ENCODE measurements at regions not wholly inside any gene's neighbourhood (a gene's known extent, or its start where the extent isn't known, plus 50 kb on each side); places are given as distances from the start of the nearest gene placed in this dataset.

GRCh38 chrX:39440799-39441284, 639.6 kb downstream of the MID1IP1 start:
- TF ChIP-seq YY1 (IDR thresholded peaks at IDR 0.05; ENCODE audit: insufficient read depth, insufficient read length) (no peak), SUZ12 (IDR thresholded peaks at IDR 0.05; ENCODE audit: extremely low read depth, insufficient read depth, insufficient read length) (no peak), ZNF274 (IDR thresholded peaks at IDR 0.05; ENCODE audit: low read depth, low read length) (no peak)
- no peaks in the 10 kb centered on the region for H3K27me3 ChIP-seq (ENCODE audit: insufficient read depth, insufficient read length)
- H3K36me3 ChIP-seq (ENCODE audit: insufficient read depth, insufficient read length, low read length): no peaks in the 10 kb centered on the region
- DNase-seq (ENCODE audit: low read depth, low spot score): no peak
- H3K9ac ChIP-seq (ENCODE audit: insufficient read length, low read depth): no peak overlapping the region
- H3K4me1 ChIP-seq (ENCODE audit: insufficient read depth, insufficient read length): no peaks in the 10 kb centered on the region
- H3K9me3 ChIP-seq (ENCODE audit: insufficient read depth, low read length): no peaks in the 10 kb centered on the region
- no peak overlapping the region for H3K4me3 ChIP-seq (ENCODE audit: insufficient read length, low read depth)

- Histone ChIP-seq H3K9me3 (ENCODE audit: insufficient read depth, low read length) (no peaks in the 10 kb centered on the region), H3K4me1 (ENCODE audit: insufficient read depth, insufficient read length) (no peaks in the 10 kb centered on the region), H3K9ac (ENCODE audit: insufficient read length, low read depth) (no peak overlapping the region), H3K4me3 (ENCODE audit: insufficient read length, low read depth) (no peak overlapping the region), H3K36me3 (ENCODE audit: insufficient read depth, insufficient read length, low read length) (no peaks in the 10 kb centered on the region), H3K27me3 (ENCODE audit: insufficient read depth, insufficient read length) (no peaks in the 10 kb centered on the region)
- DNase-seq (ENCODE audit: low read depth, low spot score): no peak
- no peak for TF ChIP-seq ZNF274 (IDR thresholded peaks at IDR 0.05; ENCODE audit: low read depth, low read length)
- TF ChIP-seq YY1 (IDR thresholded peaks at IDR 0.05; ENCODE audit: insufficient read depth, insufficient read length): no peak
- no peak for TF ChIP-seq SUZ12 (IDR thresholded peaks at IDR 0.05; ENCODE audit: extremely low read depth, insufficient read depth, insufficient read length)
These were observed 641.1 kb downstream of the MID1IP1 start for GRCh38 chrX:39442332-39442731.

GRCh38 chrX:39443240-39443639, 642.0 kb downstream of the MID1IP1 start:
- DNase-seq (ENCODE audit: low read depth, low spot score): no peak
- Histone ChIP-seq H3K4me3 (ENCODE audit: insufficient read length, low read depth) (no peak overlapping the region), H3K4me1 (ENCODE audit: insufficient read depth, insufficient read length) (no peaks in the 10 kb centered on the region), H3K36me3 (ENCODE audit: insufficient read depth, insufficient read length, low read length) (no peaks in the 10 kb centered on the region), H3K9me3 (ENCODE audit: insufficient read depth, low read length) (no peaks in the 10 kb centered on the region), H3K27me3 (ENCODE audit: insufficient read depth, insufficient read length) (no peaks in the 10 kb centered on the region), H3K9ac (ENCODE audit: insufficient read length, low read depth) (no peak overlapping the region)
- no peak for TF ChIP-seq YY1 (IDR thresholded peaks at IDR 0.05; ENCODE audit: insufficient read depth, insufficient read length)
- TF ChIP-seq ZNF274 (IDR thresholded peaks at IDR 0.05; ENCODE audit: low read depth, low read length): no peak
- no peak for TF ChIP-seq SUZ12 (IDR thresholded peaks at IDR 0.05; ENCODE audit: extremely low read depth, insufficient read depth, insufficient read length)

- DNase-seq (ENCODE audit: low read depth, low spot score): peak; percentile 27
These were observed 644.1 kb downstream of the MID1IP1 start for GRCh38 chrX:39445336-39445735.

GRCh38 chrX:39449352-39449751, 648.1 kb downstream of the MID1IP1 start:
- Histone ChIP-seq H3K4me3 (ENCODE audit: insufficient read length, low read depth) (no peak overlapping the region), H3K36me3 (ENCODE audit: insufficient read depth, insufficient read length, low read length) (no peaks in the 10 kb centered on the region), H3K9me3 (ENCODE audit: insufficient read depth, low read length) (no peaks in the 10 kb centered on the region), H3K4me1 (ENCODE audit: insufficient read depth, insufficient read length) (no peaks in the 10 kb centered on the region), H3K9ac (ENCODE audit: insufficient read length, low read depth) (no peak overlapping the region), H3K27me3 (ENCODE audit: insufficient read depth, insufficient read length) (no peaks in the 10 kb centered on the region)
- DNase-seq (ENCODE audit: low read depth, low spot score): no peak
- no peak for TF ChIP-seq YY1 (IDR thresholded peaks at IDR 0.05; ENCODE audit: insufficient read depth, insufficient read length)
- TF ChIP-seq SUZ12 (IDR thresholded peaks at IDR 0.05; ENCODE audit: extremely low read depth, insufficient read depth, insufficient read length): no peak
- no peak for TF ChIP-seq ZNF274 (IDR thresholded peaks at IDR 0.05; ENCODE audit: low read depth, low read length)

More at GRCh38 chrX:39445336-39445735, 644.1 kb downstream of the MID1IP1 start:
- H3K9me3 ChIP-seq (ENCODE audit: insufficient read depth, low read length): no peaks in the 10 kb centered on the region
- no peak overlapping the region for H3K4me3 ChIP-seq (ENCODE audit: insufficient read length, low read depth)
- no peaks in the 10 kb centered on the region for H3K4me1 ChIP-seq (ENCODE audit: insufficient read depth, insufficient read length)
- H3K27me3 ChIP-seq (ENCODE audit: insufficient read depth, insufficient read length): no peaks in the 10 kb centered on the region
- no peak for TF ChIP-seq YY1 (IDR thresholded peaks at IDR 0.05; ENCODE audit: insufficient read depth, insufficient read length)
- TF ChIP-seq ZNF274 (IDR thresholded peaks at IDR 0.05; ENCODE audit: low read depth, low read length): no peak
- no peak for TF ChIP-seq SUZ12 (IDR thresholded peaks at IDR 0.05; ENCODE audit: extremely low read depth, insufficient read depth, insufficient read length)
- H3K36me3 ChIP-seq (ENCODE audit: insufficient read depth, insufficient read length, low read length): no peaks in the 10 kb centered on the region
- H3K9ac ChIP-seq (ENCODE audit: insufficient read length, low read depth): no peak overlapping the region

GRCh38 chrX:39450234-39450977, 647.4 kb downstream of the BCOR start:
- TF ChIP-seq ZNF274 (IDR thresholded peaks at IDR 0.05; ENCODE audit: low read depth, low read length) (no peak), YY1 (IDR thresholded peaks at IDR 0.05; ENCODE audit: insufficient read depth, insufficient read length) (no peak), SUZ12 (IDR thresholded peaks at IDR 0.05; ENCODE audit: extremely low read depth, insufficient read depth, insufficient read length) (no peak)
- Histone ChIP-seq H3K27me3 (ENCODE audit: insufficient read depth, insufficient read length) (no peaks in the 10 kb centered on the region), H3K9me3 (ENCODE audit: insufficient read depth, low read length) (no peaks in the 10 kb centered on the region), H3K4me1 (ENCODE audit: insufficient read depth, insufficient read length) (no peaks in the 10 kb centered on the region), H3K4me3 (ENCODE audit: insufficient read length, low read depth) (no peak overlapping the region), H3K36me3 (ENCODE audit: insufficient read depth, insufficient read length, low read length) (no peaks in the 10 kb centered on the region), H3K9ac (ENCODE audit: insufficient read length, low read depth) (no peak overlapping the region)
- DNase-seq (ENCODE audit: low read depth, low spot score): no peak

GRCh38 chrX:39451046-39451445, 646.7 kb downstream of the BCOR start:
- TF ChIP-seq SUZ12 (IDR thresholded peaks at IDR 0.05; ENCODE audit: extremely low read depth, insufficient read depth, insufficient read length) (no peak), ZNF274 (IDR thresholded peaks at IDR 0.05; ENCODE audit: low read depth, low read length) (no peak), YY1 (IDR thresholded peaks at IDR 0.05; ENCODE audit: insufficient read depth, insufficient read length) (no peak)
- Histone ChIP-seq H3K27me3 (ENCODE audit: insufficient read depth, insufficient read length) (no peaks in the 10 kb centered on the region), H3K36me3 (ENCODE audit: insufficient read depth, insufficient read length, low read length) (no peaks in the 10 kb centered on the region), H3K9me3 (ENCODE audit: insufficient read depth, low read length) (no peaks in the 10 kb centered on the region), H3K4me3 (ENCODE audit: insufficient read length, low read depth) (no peak overlapping the region), H3K4me1 (ENCODE audit: insufficient read depth, insufficient read length) (no peaks in the 10 kb centered on the region), H3K9ac (ENCODE audit: insufficient read length, low read depth) (no peak overlapping the region)
- no peak for DNase-seq (ENCODE audit: low read depth, low spot score)

All from NT2/D1 (cell line).